H1 (cell line): ENCODE measurements at regions not wholly inside any gene's neighbourhood (a gene's known extent, or its start where the extent isn't known, plus 50 kb on each side); places are given as distances from the start of the nearest gene placed in this dataset.

Experiments used
- CTCF ChIA-PET: fragments of 300-600 bp; sonication (Branson Sonifier 250); formaldehyde crosslinking; loops from one replicate; lab custom pipeline; 2021; ENCODE audit not compliant: partially characterized antibody; lab: Charles Lee
- POLR2A ChIA-PET: fragments of 300-600 bp; sonication (Branson Sonifier 250); formaldehyde crosslinking; loops from one replicate; lab custom pipeline; 2021; ENCODE audit warnings: inconsistent platforms; ENCODE audit not compliant: partially characterized antibody; lab: Charles Lee
- DNase-seq, 2 experiments: peaks; one replicate each; pipeline versions ENCODE4 v3.0.0 to v3.0.0-alpha.2; 2010 to 2022; ENCODE audit warnings: low spot score in 2 of 2, low read depth in 1 of 2, mixed read lengths in 1 of 2
- FAIRE-seq: peaks from 2 replicates; lab custom pipeline; 2011; peaks lifted over from hg19 to GRCh38; lab: Jason Lieb, UNC
- H2AFZ ChIP-seq: 2 replicates; pipeline ENCODE4 v1.8.1; 2012; ENCODE audit warnings: low read length, inconsistent platforms
- H2AK5ac ChIP-seq: 2 replicates; pipeline ENCODE4 v1.6.1; 2013; ENCODE audit warnings: low read depth, low read length
- H2BK120ac ChIP-seq: replicated peaks from 2 replicates; pipeline ENCODE3; 2013; ENCODE audit warnings: low read depth, low read length, inconsistent platforms
- H2BK12ac ChIP-seq: 2 replicates; pipeline ENCODE4 v1.6.1; 2013; ENCODE audit warnings: low read depth, low read length
- H2BK15ac ChIP-seq: 2 replicates; pipeline ENCODE4 v1.6.1; 2013; ENCODE audit warnings: low read length
- H2BK20ac ChIP-seq: 2 replicates; pipeline ENCODE4 v1.6.1; 2013; ENCODE audit warnings: low read length
- H2BK5ac ChIP-seq: 2 replicates; pipeline ENCODE4 v1.6.1; 2013; ENCODE audit warnings: low read depth, low read length
- H3K14ac ChIP-seq: 2 replicates; pipeline ENCODE4 v1.6.1; 2013; ENCODE audit warnings: inconsistent platforms; ENCODE audit not compliant: insufficient read length
- H3K18ac ChIP-seq: 2 replicates; pipeline ENCODE4 v1.6.1; 2013; ENCODE audit warnings: low read length; ENCODE audit errors: extremely low read depth
- H3K23ac ChIP-seq: 2 replicates; pipeline ENCODE4 v1.6.1; 2013; ENCODE audit warnings: inconsistent platforms; ENCODE audit not compliant: insufficient read length
- H3K23me2 ChIP-seq: 2 replicates; pipeline ENCODE4 v1.6.1; 2013; ENCODE audit warnings: low read depth, low read length
- H3K27ac ChIP-seq: 2 replicates; pipeline ENCODE4 v1.6.1; 2011; ENCODE audit warnings: low read depth, low read length, inconsistent platforms
- H3K27me3 ChIP-seq, 4 experiments: replicated peaks in 1 of 4; 1 replicate in 1 of 4; 2 replicates in 3 of 4; pipeline versions ENCODE4 v1.6.1 to v1.8.1; 2011 to 2013; ENCODE audit warnings: low read length in 3 of 4, mild to moderate bottlenecking in 3 of 4, inconsistent platforms in 2 of 4, mixed read lengths in 2 of 4, moderate library complexity in 1 of 4; ENCODE audit not compliant: control insufficient read depth in 3 of 4, insufficient read depth in 3 of 4; ENCODE audit errors: extremely low read depth in 1 of 4
- H3K36me3 ChIP-seq, 4 experiments: 2 replicates each; pipeline versions ENCODE4 v1.6.1 to v1.8.1; 2011 to 2013; ENCODE audit warnings: mild to moderate bottlenecking in 4 of 4, low read length in 3 of 4, moderate library complexity in 2 of 4, control low read depth in 1 of 4, inconsistent platforms in 1 of 4; ENCODE audit not compliant: insufficient read depth in 4 of 4, control insufficient read depth in 2 of 4
- H3K4ac ChIP-seq: replicated peaks from 2 replicates; pipeline ENCODE3; 2013; ENCODE audit warnings: low read length, low read depth, mixed read lengths, inconsistent platforms; ENCODE audit not compliant: insufficient read length
- H3K4me1 ChIP-seq, 4 experiments: replicated peaks in 1 of 4; 1 replicate in 1 of 4; 2 replicates in 3 of 4; pipeline versions ENCODE4 v1.6.1 to v1.8.1; 2011 to 2013; ENCODE audit warnings: low read length in 3 of 4, inconsistent platforms in 2 of 4, mixed read lengths in 1 of 4; ENCODE audit not compliant: insufficient read depth in 4 of 4, control insufficient read depth in 3 of 4
- H3K4me2 ChIP-seq, 2 experiments: 2 replicates each; pipeline versions ENCODE4 v1.6.1 to v1.8.1; 2011 to 2013; ENCODE audit warnings: low read depth in 2 of 2, low read length in 2 of 2, control low read depth in 1 of 2, inconsistent platforms in 1 of 2, mild to moderate bottlenecking in 1 of 2; ENCODE audit not compliant: insufficient read depth in 1 of 2
- H3K4me3 ChIP-seq, 4 experiments: fragments of 200-600, 300-600 bp in 1 of 4; sonication (generic), shearing (Covaris generic), sonication (Bioruptor Twin) in 1 of 4; 2 replicates each; pipeline versions ENCODE4 v1.5.1 to v1.8.1; 2011 to 2016; ENCODE audit warnings: low read length in 4 of 4, low read depth in 3 of 4, control low read depth in 2 of 4, inconsistent platforms in 2 of 4, mild to moderate bottlenecking in 2 of 4, mixed read lengths in 1 of 4, moderate library complexity in 1 of 4; ENCODE audit not compliant: insufficient read depth in 2 of 4; ENCODE audit errors: extremely low read depth in 1 of 4
- H3K56ac ChIP-seq: replicated peaks from 2 replicates; pipeline ENCODE3; 2013; ENCODE audit warnings: low read depth, mild to moderate bottlenecking, mixed read lengths, low read length, inconsistent platforms; ENCODE audit not compliant: insufficient read length
- H3K79me1 ChIP-seq: 2 replicates; pipeline ENCODE4 v1.6.1; 2013; ENCODE audit warnings: low read depth, low read length, control low read depth
- H3K79me2 ChIP-seq, 2 experiments: 2 replicates each; pipeline versions ENCODE4 v1.6.1 to v1.8.1; 2012 to 2013; ENCODE audit warnings: low read length in 2 of 2, mild to moderate bottlenecking in 2 of 2, inconsistent platforms in 1 of 2; ENCODE audit not compliant: insufficient read depth in 2 of 2, control insufficient read depth in 1 of 2
- H3K9ac ChIP-seq, 4 experiments: replicated peaks in 1 of 4; 1 replicate in 1 of 4; 2 replicates in 3 of 4; pipeline versions ENCODE4 v1.6.1 to v1.8.1; 2011 to 2013; ENCODE audit warnings: low read depth in 3 of 4, low read length in 3 of 4, control low read depth in 2 of 4, mild to moderate bottlenecking in 2 of 4, moderate library complexity in 2 of 4, inconsistent platforms in 1 of 4; ENCODE audit errors: extremely low read depth in 1 of 4
- H3K9me3 ChIP-seq, 2 experiments: 2 replicates each; pipeline versions ENCODE4 v1.6.1 to v1.8.1; 2012 to 2013; ENCODE audit warnings: mild to moderate bottlenecking in 2 of 2, moderate library complexity in 2 of 2, control low read depth in 1 of 2, inconsistent platforms in 1 of 2, low read depth in 1 of 2, low read length in 1 of 2, mixed read lengths in 1 of 2; ENCODE audit not compliant: insufficient read depth in 2 of 2
- H4K20me1 ChIP-seq, 2 experiments: replicated peaks in 1 of 2; 2 replicates each; pipeline versions ENCODE3 to v1.8.1; 2011 to 2013; ENCODE audit warnings: inconsistent platforms in 2 of 2, low read length in 2 of 2, mild to moderate bottlenecking in 1 of 2; ENCODE audit not compliant: insufficient read depth in 2 of 2, control insufficient read depth in 1 of 2
- H4K5ac ChIP-seq: 2 replicates; pipeline ENCODE4 v1.6.1; 2013; ENCODE audit warnings: low read length, low read depth, mixed read lengths, inconsistent platforms; ENCODE audit not compliant: insufficient read length
- H4K8ac ChIP-seq: 2 replicates; pipeline ENCODE4 v1.8.0; 2013; ENCODE audit warnings: mild to moderate bottlenecking, moderate library complexity, low read length, inconsistent platforms; ENCODE audit not compliant: insufficient read depth; ENCODE audit errors: extremely low read depth
- H4K91ac ChIP-seq: replicated peaks from 2 replicates; pipeline ENCODE3; 2013; ENCODE audit warnings: low read length, mixed read lengths, inconsistent platforms; ENCODE audit not compliant: insufficient read length
- CTBP2 ChIP-seq: IDR thresholded peaks from 2 replicates; pipeline ENCODE4 v1.7.0; 2011; ENCODE audit warnings: borderline replicate concordance, mild to moderate bottlenecking, moderate library complexity, mixed read lengths, low read length; ENCODE audit not compliant: insufficient read depth, insufficient read length
- PHF8 ChIP-seq: fragments of 200-600 bp; sonication (generic); conservative IDR thresholded peaks from 2 replicates; pipeline ENCODE4 v1.7.1; 2012; ENCODE audit warnings: low read depth, mild to moderate bottlenecking, inconsistent platforms, low read length, moderate library complexity
- SIRT6 ChIP-seq: IDR thresholded peaks from one replicate; pipeline ENCODE4 v1.7.1; 2012; ENCODE audit warnings: low read length, inconsistent platforms
- WGBS, 2 experiments: shearing (Covaris generic) in 1 of 2; methylation state at CpG; one replicate each; pipeline versions ENCODE4 v1.1.6 to v1.1.7; 2013 to 2015; ENCODE audit warnings: low lambda C conversion rate in 2 of 2, mixed read lengths in 2 of 2, inconsistent platforms in 1 of 2, low coverage in 1 of 2, missing lambda C conversion rate in 1 of 2; ENCODE audit not compliant: insufficient replicate concordance in 2 of 2, insufficient coverage in 1 of 2, insufficient read length in 1 of 2; ENCODE audit errors: extremely low coverage in 1 of 2, missing lambda C conversion rate in 1 of 2; 5-methylcytosine and 5-hydroxymethylcytosine counted together

- H2AK5ac ChIP-seq, result no peak overlapping the region
- DNase-seq, result no peak
- H4K8ac ChIP-seq, result no peak overlapping the region
- no peaks in the 10 kb centered on the region for H3K36me3 ChIP-seq
- H3K23ac ChIP-seq, result no peak overlapping the region
- no peak overlapping the region for H4K5ac ChIP-seq
- no peak overlapping the region for H3K56ac ChIP-seq
- TF ChIP-seq CTBP2, result no peak
- no peak for TF ChIP-seq SIRT6
- TF ChIP-seq PHF8, result no peak
- no peaks in the 10 kb centered on the region for H3K79me2 ChIP-seq
- no peak overlapping the region for H3K14ac ChIP-seq
- no peak for FAIRE-seq
- no peaks in the 10 kb centered on the region for H3K27me3 ChIP-seq
- no peak overlapping the region for H2BK15ac ChIP-seq
- no peaks in the 10 kb centered on the region for H3K79me1 ChIP-seq
- H2BK20ac ChIP-seq, result no peak overlapping the region
- H4K91ac ChIP-seq, result no peak overlapping the region
- H3K4me1 ChIP-seq, result no peaks in the 10 kb centered on the region
- no peak overlapping the region for H3K4me2 ChIP-seq
- H2AFZ ChIP-seq, result no peak overlapping the region
- H2BK120ac ChIP-seq, result no peak overlapping the region
- no peak overlapping the region for H2BK12ac ChIP-seq
- H2BK5ac ChIP-seq, result no peak overlapping the region
- H3K9ac ChIP-seq, result no peak overlapping the region
- CTCF ChIA-PET, result interaction anchor here (0.6 to 0.8 kb wide), 2 partner anchors 8 to 220 kb away, joined by 4 to 5 read pairs; no protein-coding TSS in a partner anchor
- 91% methylated on average over 1 of the region's 1 CpG; no CpG with 5 or more reads in 1 of the 2 experiments for WGBS, 2 experiments
- H4K20me1 ChIP-seq, result no peaks in the 10 kb centered on the region
- H3K4me3 ChIP-seq, result no peak overlapping the region
- no peak overlapping the region for H3K4ac ChIP-seq
- H3K18ac ChIP-seq, result no peak overlapping the region
- no peaks in the 10 kb centered on the region for H3K9me3 ChIP-seq
- H3K23me2 ChIP-seq, result no peaks in the 10 kb centered on the region
- POLR2A ChIA-PET, result no interaction called here
- H3K27ac ChIP-seq, result no peak overlapping the region
Measured at GRCh38 chr12:47314996-47315395, 235.2 kb upstream of the AMIGO2 start.
